MM.1S (cell line): ENCODE measurements at regions not wholly inside any gene's neighbourhood (a gene's known extent, or its start where the extent isn't known, plus 50 kb on each side); places are given as distances from the start of the nearest gene placed in this dataset.
"Not testable (repeated sequence)": the region's sequence is repeated elsewhere in the genome, so short reads cannot be mapped to it uniquely, and the experiment has no call there.

Experiments used
- DNase-seq: peaks from one replicate; pipeline ENCODE4 v3.0.0-alpha.2; 2015
- H2AFZ ChIP-seq: fragments of 300-600 bp; sonication (generic); 2 replicates; pipeline ENCODE4 v1.6.0; 2016; ENCODE audit warnings: antibody characterized with exemption, low read length
- H3F3A ChIP-seq: fragments of 300-600 bp; sonication (generic); 2 replicates; pipeline ENCODE4 v1.6.1; 2016; ENCODE audit warnings: mild to moderate bottlenecking, antibody characterized with exemption, low read length, moderate library complexity, mixed read lengths; ENCODE audit not compliant: insufficient read depth
- H3K27ac ChIP-seq: fragments of 300-600 bp; sonication (generic); 2 replicates; pipeline ENCODE4 v1.5.1; 2016; ENCODE audit warnings: mild to moderate bottlenecking, low read length
- H3K27me3 ChIP-seq: fragments of 300-600 bp; sonication (generic); replicated peaks from 2 replicates; pipeline ENCODE4 v1.6.0; 2016; ENCODE audit warnings: low read length; ENCODE audit not compliant: insufficient read depth
- H3K36me3 ChIP-seq: fragments of 300-600 bp; sonication (generic); replicated peaks from 2 replicates; pipeline ENCODE4 v1.6.1; 2016; ENCODE audit warnings: mild to moderate bottlenecking, low read length, mixed read lengths; ENCODE audit not compliant: insufficient read depth
- H3K4me1 ChIP-seq: fragments of 300-600 bp; sonication (generic); 2 replicates; pipeline ENCODE4 v1.6.1; 2016; ENCODE audit warnings: low read length, mixed read lengths
- H3K4me2 ChIP-seq: fragments of 300-600 bp; sonication (generic); 2 replicates; pipeline ENCODE4 v1.6.0; 2016; ENCODE audit warnings: low read depth, low read length
- H3K4me3 ChIP-seq: fragments of 300-600 bp; sonication (generic); 2 replicates; pipeline ENCODE4 v1.5.1; 2016; ENCODE audit warnings: low read length, mixed read lengths
- H3K79me2 ChIP-seq: fragments of 300-600 bp; sonication (generic); 2 replicates; pipeline ENCODE4 v1.6.1; 2016; ENCODE audit warnings: mixed run types, low read length, mixed read lengths
- H3K9ac ChIP-seq: fragments of 300-600 bp; sonication (generic); 2 replicates; pipeline ENCODE4 v1.6.1; 2016; ENCODE audit warnings: low read length, mixed read lengths
- H3K9me2 ChIP-seq: fragments of 300-600 bp; sonication (generic); replicated peaks from 2 replicates; pipeline ENCODE4 v1.6.1; 2016; ENCODE audit warnings: mild to moderate bottlenecking, low read length, mixed read lengths; ENCODE audit not compliant: insufficient read depth
- H3K9me3 ChIP-seq: fragments of 300-600 bp; sonication (generic); replicated peaks from 2 replicates; pipeline ENCODE4 v1.6.1; 2016; ENCODE audit warnings: mild to moderate bottlenecking, low read length, mixed read lengths; ENCODE audit not compliant: insufficient read depth
- H4K20me1 ChIP-seq: fragments of 300-600 bp; sonication (generic); 2 replicates; pipeline ENCODE4 v1.6.1; 2016; ENCODE audit warnings: mild to moderate bottlenecking, low read length, moderate library complexity, mixed read lengths; ENCODE audit not compliant: insufficient read depth

- not testable (repeated sequence) for H3K4me1 ChIP-seq, H3K27me3 ChIP-seq, H3K9me2 ChIP-seq, DNase-seq, H3K9ac ChIP-seq, H3F3A ChIP-seq, H3K4me3 ChIP-seq, H3K27ac ChIP-seq, H4K20me1 ChIP-seq, H3K36me3 ChIP-seq, H3K9me3 ChIP-seq, H2AFZ ChIP-seq, H3K4me2 ChIP-seq, H3K79me2 ChIP-seq
These were observed 220.7 kb downstream of the ANKRD36 start for GRCh38 chr2:97333674-97334073.

- not testable (repeated sequence) for H3K9me2 ChIP-seq, H3K4me1 ChIP-seq, H3F3A ChIP-seq, H3K27ac ChIP-seq, H3K27me3 ChIP-seq, DNase-seq, H3K9ac ChIP-seq, H4K20me1 ChIP-seq, H3K36me3 ChIP-seq, H2AFZ ChIP-seq, H3K79me2 ChIP-seq, H3K4me3 ChIP-seq, H3K4me2 ChIP-seq, H3K9me3 ChIP-seq
These were observed 219.2 kb downstream of the ANKRD36 start for GRCh38 chr2:97332184-97332583.

GRCh38 chr2:97321936-97322713 lies 209.2 kb downstream of the ANKRD36 start:
- H3K36me3 ChIP-seq, H3K4me1 ChIP-seq, H3K79me2 ChIP-seq, H4K20me1 ChIP-seq, H3K9me3 ChIP-seq, H3K9ac ChIP-seq, DNase-seq, H3K27ac ChIP-seq, H3F3A ChIP-seq, H3K9me2 ChIP-seq, H3K27me3 ChIP-seq, H3K4me2 ChIP-seq, H3K4me3 ChIP-seq, H2AFZ ChIP-seq: not testable (repeated sequence)

GRCh38 chr2:97315358-97315757 lies 202.4 kb downstream of the ANKRD36 start:
- H3K36me3 ChIP-seq, H3K9ac ChIP-seq, H3K27me3 ChIP-seq, H3K27ac ChIP-seq, H3K4me3 ChIP-seq, H3K9me3 ChIP-seq, DNase-seq, H3K4me1 ChIP-seq, H3K4me2 ChIP-seq, H2AFZ ChIP-seq, H3K79me2 ChIP-seq, H4K20me1 ChIP-seq, H3K9me2 ChIP-seq, H3F3A ChIP-seq: not testable (repeated sequence)

- not testable (repeated sequence) for H4K20me1 ChIP-seq, H3K9me2 ChIP-seq, H3K4me2 ChIP-seq, DNase-seq, H3K27me3 ChIP-seq, H3K27ac ChIP-seq, H3K79me2 ChIP-seq, H3K9me3 ChIP-seq, H3K4me3 ChIP-seq, H3K36me3 ChIP-seq, H3K4me1 ChIP-seq, H3K9ac ChIP-seq, H3F3A ChIP-seq, H2AFZ ChIP-seq
These were observed 199.5 kb downstream of the ANKRD36 start for GRCh38 chr2:97312426-97312825.

GRCh38 chr2:97305426-97305825 lies 192.5 kb downstream of the ANKRD36 start:
- not testable (repeated sequence) for H3K36me3 ChIP-seq, H3K27me3 ChIP-seq, DNase-seq, H4K20me1 ChIP-seq, H3K9me3 ChIP-seq, H3K4me2 ChIP-seq, H2AFZ ChIP-seq, H3K9ac ChIP-seq, H3K27ac ChIP-seq, H3F3A ChIP-seq, H3K4me1 ChIP-seq, H3K79me2 ChIP-seq, H3K9me2 ChIP-seq, H3K4me3 ChIP-seq

- H3K4me1 ChIP-seq, H3K27ac ChIP-seq, DNase-seq, H4K20me1 ChIP-seq, H3K79me2 ChIP-seq, H3F3A ChIP-seq, H3K9me2 ChIP-seq, H3K9me3 ChIP-seq, H3K36me3 ChIP-seq, H3K9ac ChIP-seq, H3K4me2 ChIP-seq, H3K4me3 ChIP-seq, H2AFZ ChIP-seq, H3K27me3 ChIP-seq: not testable (repeated sequence)
These were observed 189.9 kb downstream of the ANKRD36 start for GRCh38 chr2:97302881-97303280.

GRCh38 chr2:97301771-97302170 lies 188.8 kb downstream of the ANKRD36 start:
- not testable (repeated sequence) for H4K20me1 ChIP-seq, H3K9me3 ChIP-seq, H3K27me3 ChIP-seq, H3K9ac ChIP-seq, H3K27ac ChIP-seq, H3K36me3 ChIP-seq, H3K79me2 ChIP-seq, H3F3A ChIP-seq, H3K9me2 ChIP-seq, H3K4me3 ChIP-seq, H3K4me1 ChIP-seq, H2AFZ ChIP-seq, H3K4me2 ChIP-seq, DNase-seq
